ENCODE measurements at regions not wholly inside any gene's neighbourhood (a gene's known extent, or its start where the extent isn't known, plus 50 kb on each side); places are given as distances from the start of the nearest gene placed in this dataset.

DNA sequence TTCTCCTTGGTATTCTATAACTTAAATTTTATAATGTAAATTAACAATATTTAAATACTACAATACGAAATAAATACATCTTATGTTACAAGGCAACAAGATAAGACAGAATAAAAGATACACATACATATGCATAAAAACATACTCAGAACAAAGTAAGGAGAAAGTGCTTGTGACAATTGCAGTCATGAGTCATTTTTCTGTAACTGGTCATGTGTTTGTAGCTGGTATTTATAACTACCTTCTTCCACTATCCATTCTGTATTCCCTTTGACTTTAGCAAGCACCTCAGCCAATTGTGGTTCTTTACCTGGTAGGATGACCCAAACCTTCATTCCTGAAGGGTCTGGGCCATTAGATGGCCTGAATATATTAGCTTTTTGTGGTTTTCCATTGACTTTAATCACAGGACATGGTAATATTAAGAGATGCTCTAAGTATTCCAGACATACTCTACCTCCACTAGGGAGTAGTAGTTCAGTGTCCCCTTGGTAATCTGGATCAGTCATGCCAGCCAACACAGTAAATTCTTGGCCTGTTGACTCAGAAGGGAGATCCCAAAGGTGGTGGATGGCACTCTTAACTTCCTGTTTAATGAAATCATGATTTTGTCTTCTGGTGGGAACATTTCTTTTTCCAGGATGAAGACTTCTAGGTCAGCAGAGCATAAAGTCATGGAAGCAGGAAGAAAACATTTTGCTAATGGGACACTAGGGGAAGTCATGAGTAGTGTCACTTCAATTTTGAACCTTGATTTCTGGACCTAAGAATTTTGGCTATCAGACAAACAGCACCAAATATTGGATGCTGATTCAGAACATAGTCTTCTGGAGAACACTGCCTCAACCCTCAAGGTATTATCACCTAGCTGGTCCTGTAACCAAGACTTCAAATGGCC, 733.7 kb upstream of the IGFBP3 start:
- Histone ChIP-seq H3K4me3 (ENCODE audit: low read length) (no peak overlapping the region), H3K9me3 (ENCODE audit: control insufficient read depth, insufficient read depth, low read length) (no peaks in the 10 kb centered on the region), H3K36me3 (ENCODE audit: control insufficient read depth, insufficient read depth, low read length) (no peaks in the 10 kb centered on the region), H3K4me1 (ENCODE audit: control insufficient read depth, insufficient read depth, low read length) (no peaks in the 10 kb centered on the region), H3K27ac (ENCODE audit: low read length) (no peak overlapping the region), H3K27me3 (ENCODE audit: control insufficient read depth, insufficient read depth, low read length) (no peaks in the 10 kb centered on the region)
- no CpG with 5 or more reads among the region's 1 CpG for WGBS (ENCODE audit: insufficient coverage)
- H3K9me3 Mint-ChIP-seq, result peaks cover 12 to 14% of the 10 kb centered on the region in 2 donors
- DNase-seq (no peak), ATAC-seq (no peak)
- no peaks in the 10 kb centered on the region for H3K27me3 Mint-ChIP-seq (ENCODE audit: low read depth in 2 of 2)
- H3K4me1 Mint-ChIP-seq, result no peaks in the 10 kb centered on the region
- intact Hi-C loops (cut with micrococcal nuclease), result no loop called here
- peaks cover 6% of the 10 kb centered on the region for H3K36me3 Mint-ChIP-seq
- H3K27ac Mint-ChIP-seq, result no peak overlapping the region
- no peak overlapping the region for H3K4me3 Mint-ChIP-seq
- TF ChIP-seq, protein P1, sequence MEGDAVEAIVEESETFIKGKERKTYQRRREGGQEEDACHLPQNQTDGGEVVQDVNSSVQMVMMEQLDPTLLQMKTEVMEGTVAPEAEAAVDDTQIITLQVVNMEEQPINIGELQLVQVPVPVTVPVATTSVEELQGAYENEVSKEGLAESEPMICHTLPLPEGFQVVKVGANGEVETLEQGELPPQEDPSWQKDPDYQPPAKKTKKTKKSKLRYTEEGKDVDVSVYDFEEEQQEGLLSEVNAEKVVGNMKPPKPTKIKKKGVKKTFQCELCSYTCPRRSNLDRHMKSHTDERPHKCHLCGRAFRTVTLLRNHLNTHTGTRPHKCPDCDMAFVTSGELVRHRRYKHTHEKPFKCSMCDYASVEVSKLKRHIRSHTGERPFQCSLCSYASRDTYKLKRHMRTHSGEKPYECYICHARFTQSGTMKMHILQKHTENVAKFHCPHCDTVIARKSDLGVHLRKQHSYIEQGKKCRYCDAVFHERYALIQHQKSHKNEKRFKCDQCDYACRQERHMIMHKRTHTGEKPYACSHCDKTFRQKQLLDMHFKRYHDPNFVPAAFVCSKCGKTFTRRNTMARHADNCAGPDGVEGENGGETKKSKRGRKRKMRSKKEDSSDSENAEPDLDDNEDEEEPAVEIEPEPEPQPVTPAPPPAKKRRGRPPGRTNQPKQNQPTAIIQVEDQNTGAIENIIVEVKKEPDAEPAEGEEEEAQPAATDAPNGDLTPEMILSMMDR (IDR thresholded peaks at IDR 0.05), result no peak

DNA sequence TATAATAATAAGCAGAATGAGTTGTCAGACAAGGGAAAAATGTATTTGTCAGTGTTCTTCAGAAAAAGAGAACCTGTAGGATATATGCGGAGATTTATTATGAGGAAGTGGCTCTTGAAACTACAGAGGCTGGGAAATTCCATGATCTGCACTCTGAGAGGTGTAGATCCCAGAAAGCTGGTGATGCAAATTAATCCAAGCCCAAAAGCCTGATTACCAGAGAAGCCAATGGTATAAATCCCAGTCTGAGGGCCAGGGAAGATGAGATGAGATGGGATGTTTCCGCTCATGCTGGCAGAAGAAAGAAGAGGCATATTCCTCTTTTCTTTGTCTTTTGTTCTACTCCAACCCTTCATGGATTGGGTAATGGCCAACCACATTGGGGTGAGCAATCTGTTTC, 732.8 kb upstream of the IGFBP3 start:
- DNase-seq (no peak), ATAC-seq (no peak)
- Histone ChIP-seq H3K4me3 (ENCODE audit: low read length) (no peak overlapping the region), H3K27ac (ENCODE audit: low read length) (no peak overlapping the region), H3K4me1 (ENCODE audit: control insufficient read depth, insufficient read depth, low read length) (no peaks in the 10 kb centered on the region), H3K36me3 (ENCODE audit: control insufficient read depth, insufficient read depth, low read length) (no peaks in the 10 kb centered on the region), H3K9me3 (ENCODE audit: control insufficient read depth, insufficient read depth, low read length) (no peaks in the 10 kb centered on the region), H3K27me3 (ENCODE audit: control insufficient read depth, insufficient read depth, low read length) (no peaks in the 10 kb centered on the region)
- WGBS (ENCODE audit: insufficient coverage), result 67% methylated on average over 2 of the region's 2 CpGs
- Mint-ChIP-seq H3K27ac (no peak overlapping the region), H3K4me1 (no peaks in the 10 kb centered on the region), H3K4me3 (no peak overlapping the region), H3K36me3 (peaks cover 6% of the 10 kb centered on the region), H3K27me3 (ENCODE audit: low read depth in 2 of 2) (no peaks in the 10 kb centered on the region), H3K9me3 (peaks cover 10 to 14% of the 10 kb centered on the region in 2 donors)
- intact Hi-C loops (cut with micrococcal nuclease), result no loop called here
- TF ChIP-seq, protein P1 (IDR thresholded peaks at IDR 0.05), result no peak

DNA sequence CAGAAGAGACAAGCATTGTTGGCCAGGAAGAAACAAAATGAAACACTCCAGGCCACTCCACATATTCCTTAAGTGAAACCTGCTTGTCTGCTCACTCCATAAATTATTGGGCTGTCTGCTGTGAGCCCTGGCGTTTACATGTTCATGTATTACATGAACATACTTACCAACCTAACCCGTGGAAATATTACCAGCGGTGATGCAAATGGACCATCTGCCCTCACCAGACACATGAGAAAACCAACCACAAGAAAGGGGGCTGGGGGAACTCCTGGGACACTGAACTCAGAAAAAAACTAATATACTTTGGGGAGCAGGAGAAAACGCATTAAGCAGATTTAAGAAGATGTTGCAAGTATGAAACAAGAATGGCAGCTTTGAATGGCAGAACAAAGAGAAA, 731.2 kb upstream of the IGFBP3 start:
- intact Hi-C loops (cut with micrococcal nuclease), result no loop called here
- TF ChIP-seq, protein P1 (IDR thresholded peaks at IDR 0.05), result no peak
- no peaks in the 10 kb centered on the region for H3K27me3 ChIP-seq (ENCODE audit: control insufficient read depth, insufficient read depth, low read length)
- H3K9me3 ChIP-seq (ENCODE audit: control insufficient read depth, insufficient read depth, low read length), result peaks cover 3% of the 10 kb centered on the region
- H3K36me3 Mint-ChIP-seq, result peaks cover 6% of the 10 kb centered on the region
- no peaks in the 10 kb centered on the region for H3K27me3 Mint-ChIP-seq (ENCODE audit: low read depth in 2 of 2)
- 93% methylated on average over 4 of the region's 4 CpGs for WGBS (ENCODE audit: insufficient coverage)
- no peak overlapping the region for H3K4me3 Mint-ChIP-seq
- H3K4me3 ChIP-seq (ENCODE audit: low read length), result no peak overlapping the region
- no peaks in the 10 kb centered on the region for H3K4me1 ChIP-seq (ENCODE audit: control insufficient read depth, insufficient read depth, low read length)
- no peaks in the 10 kb centered on the region for H3K36me3 ChIP-seq (ENCODE audit: control insufficient read depth, insufficient read depth, low read length)
- H3K9me3 Mint-ChIP-seq, result peaks cover 10 to 14% of the 10 kb centered on the region in 2 donors
- H3K27ac Mint-ChIP-seq, result no peak overlapping the region
- DNase-seq (no peak), ATAC-seq (no peak)
- no peak overlapping the region for H3K27ac ChIP-seq (ENCODE audit: low read length)
- H3K4me1 Mint-ChIP-seq, result no peaks in the 10 kb centered on the region

Data from natural killer cell (primary cell).